ENCODE measurements at regions not wholly inside any gene's neighbourhood (a gene's known extent, or its start where the extent isn't known, plus 50 kb on each side); places are given as distances from the start of the nearest gene placed in this dataset.

- H3K9me3 ChIP-seq (ENCODE audit: low read length), result 0 out of 2 replicates have a peak, but pooled peaks cover 4% of the 10 kb centered on the region
- H3K4me3 ChIP-seq (ENCODE audit: low read depth, low read length, poor library complexity, severe bottlenecking), result no peak overlapping the region
- ChIA-PET POLR2A (no interaction called here), CTCF (ENCODE audit: unreplicated experiment) (no interaction called here)
- H3K79me2 ChIP-seq (ENCODE audit: insufficient read depth, low read depth, low read length), result no peaks in the 10 kb centered on the region
- no peak overlapping the region for H3K4me2 ChIP-seq (ENCODE audit: low read length)
- intact Hi-C loops (cut with micrococcal nuclease; ENCODE audit: unreplicated experiment), result no loop called here
- no peaks in the 10 kb centered on the region; the same call in 1 of the 2 replicates for H3K9me2 ChIP-seq (ENCODE audit: insufficient read depth, low read length)
- TF ChIP-seq EZH2phosphoT487 (IDR thresholded peaks at IDR 0.05; ENCODE audit: borderline replicate concordance, low read depth, low read length) (no peak), CTCF (conservative IDR thresholded peaks at IDR 0.05; ENCODE audit: low read length) (no peak)
- no peak overlapping the region for H3K27ac ChIP-seq (ENCODE audit: low read depth, low read length, poor library complexity, severe bottlenecking)
- H2AFZ ChIP-seq (ENCODE audit: low read length), result no peak overlapping the region
- no TSS peak for BruUV-seq (replicated peaks)
- no peaks in the 10 kb centered on the region for H3K4me1 ChIP-seq (ENCODE audit: insufficient read depth, low read length, poor library complexity, severe bottlenecking)
- H3K36me3 ChIP-seq (ENCODE audit: insufficient read depth, low read length), result no peaks in the 10 kb centered on the region
- H4K20me1 ChIP-seq (ENCODE audit: insufficient read depth, low read length), result no peaks in the 10 kb centered on the region
- DNase-seq (ENCODE audit: low spot score), result no peak
Measured at GRCh38 chr5:24353016-24353415, 291.8 kb downstream of the CDH10 start.

- intact Hi-C loops (cut with micrococcal nuclease; ENCODE audit: unreplicated experiment), result no loop called here
- ChIA-PET POLR2A (no interaction called here), CTCF (ENCODE audit: unreplicated experiment) (no interaction called here)
- TF ChIP-seq EZH2phosphoT487 (IDR thresholded peaks at IDR 0.05; ENCODE audit: borderline replicate concordance, low read depth, low read length) (no peak), CTCF (conservative IDR thresholded peaks at IDR 0.05; ENCODE audit: low read length) (no peak)
- H3K36me3 ChIP-seq (ENCODE audit: insufficient read depth, low read length), result no peaks in the 10 kb centered on the region
- no peak overlapping the region for H3K4me2 ChIP-seq (ENCODE audit: low read length)
- H3K9me2 ChIP-seq (ENCODE audit: insufficient read depth, low read length), result no peaks in the 10 kb centered on the region; the same call in 1 of the 2 replicates
- 0 out of 2 replicates have a peak, but pooled peaks cover 4% of the 10 kb centered on the region for H3K9me3 ChIP-seq (ENCODE audit: low read length)
- H2AFZ ChIP-seq (ENCODE audit: low read length), result no peak overlapping the region
- H3K4me1 ChIP-seq (ENCODE audit: insufficient read depth, low read length, poor library complexity, severe bottlenecking), result no peaks in the 10 kb centered on the region
- DNase-seq (ENCODE audit: low spot score), result no peak
- no TSS peak for BruUV-seq (replicated peaks)
- H3K4me3 ChIP-seq (ENCODE audit: low read depth, low read length, poor library complexity, severe bottlenecking), result no peak overlapping the region
- no peaks in the 10 kb centered on the region for H4K20me1 ChIP-seq (ENCODE audit: insufficient read depth, low read length)
- H3K79me2 ChIP-seq (ENCODE audit: insufficient read depth, low read depth, low read length), result no peaks in the 10 kb centered on the region
- no peak overlapping the region for H3K27ac ChIP-seq (ENCODE audit: low read depth, low read length, poor library complexity, severe bottlenecking)
Measured at GRCh38 chr5:24353611-24354010, 291.2 kb downstream of the CDH10 start.

DNA sequence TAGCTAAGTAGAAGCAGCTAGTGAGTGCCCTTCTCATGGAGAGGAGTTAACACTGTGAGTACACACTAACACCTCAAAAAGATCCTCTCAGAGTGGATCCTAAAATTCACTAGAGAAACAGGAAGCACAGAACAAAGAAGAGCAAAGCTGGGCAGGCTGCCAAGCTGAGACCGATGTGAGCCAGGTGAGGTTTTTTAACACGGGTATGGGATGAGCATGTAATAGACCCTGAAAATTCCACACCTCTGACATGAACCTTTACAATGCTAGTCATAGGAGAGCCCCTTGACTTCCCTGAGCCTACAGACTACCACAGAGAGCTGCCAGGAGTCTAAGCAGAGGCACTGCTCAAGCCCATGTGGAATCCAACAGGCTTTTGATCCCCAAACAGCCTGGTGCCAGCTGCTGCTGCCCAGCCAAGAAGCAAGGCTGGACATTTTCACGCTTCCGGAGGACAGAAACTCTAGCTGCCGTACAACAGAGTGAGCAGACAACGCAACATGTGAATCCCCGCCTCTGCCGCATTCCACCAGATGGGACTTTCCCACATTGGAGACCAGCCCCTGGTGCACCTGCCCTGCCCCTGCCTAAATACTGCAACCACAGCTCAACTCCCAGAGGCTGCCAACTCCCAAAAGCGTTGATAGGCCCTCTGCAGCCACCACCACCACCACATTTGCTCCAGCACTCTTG is 280.8 kb downstream of the CDH10 start:
- Histone ChIP-seq H3K4me1 (ENCODE audit: insufficient read depth, low read length, poor library complexity, severe bottlenecking) (peaks cover 12% of the 10 kb centered on the region), H3K27ac (ENCODE audit: low read depth, low read length, poor library complexity, severe bottlenecking) (no peak overlapping the region), H3K9me2 (ENCODE audit: insufficient read depth, low read length) (no peaks in the 10 kb centered on the region), H3K79me2 (ENCODE audit: insufficient read depth, low read depth, low read length) (no peaks in the 10 kb centered on the region), H3K4me3 (ENCODE audit: low read depth, low read length, poor library complexity, severe bottlenecking) (no peak overlapping the region), H4K20me1 (ENCODE audit: insufficient read depth, low read length) (no peaks in the 10 kb centered on the region), H2AFZ (ENCODE audit: low read length) (no peak overlapping the region), H3K9me3 (ENCODE audit: low read length) (peaks cover 7% of the 10 kb centered on the region; the same call in 1 of the 2 replicates), H3K4me2 (ENCODE audit: low read length) (no peak overlapping the region), H3K36me3 (ENCODE audit: insufficient read depth, low read length) (no peaks in the 10 kb centered on the region)
- ChIA-PET CTCF (ENCODE audit: unreplicated experiment) (no interaction called here), POLR2A (no interaction called here)
- TF ChIP-seq CTCF (conservative IDR thresholded peaks at IDR 0.05; ENCODE audit: low read length), result no peak
- TF ChIP-seq EZH2phosphoT487 (IDR thresholded peaks at IDR 0.05; ENCODE audit: borderline replicate concordance, low read depth, low read length), result no peak
- no peak for DNase-seq (ENCODE audit: low spot score)
- no TSS peak for BruUV-seq (replicated peaks)
- intact Hi-C loops (cut with micrococcal nuclease; ENCODE audit: unreplicated experiment), result no loop called here

All from OCI-LY7 (cell line).